Panc1 (cell line): ENCODE measurements at regions not wholly inside any gene's neighbourhood (a gene's known extent, or its start where the extent isn't known, plus 50 kb on each side); places are given as distances from the start of the nearest gene placed in this dataset.
"Not testable (repeated sequence)": the region's sequence is repeated elsewhere in the genome, so short reads cannot be mapped to it uniquely, and the experiment has no call there.

ENCODE experiments used
- CTCF ChIP-seq: fragments of 450-650 bp; IDR thresholded peaks from 2 replicates; pipeline ENCODE4 v1.5.1; 2017; ENCODE audit warnings: mild to moderate bottlenecking
- SIN3A ChIP-seq: IDR thresholded peaks from 2 replicates; pipeline ENCODE4 v1.6.1; 2012; ENCODE audit warnings: low read depth, mild to moderate bottlenecking, low read length, moderate library complexity, borderline replicate concordance; ENCODE audit not compliant: insufficient read depth

DNA sequence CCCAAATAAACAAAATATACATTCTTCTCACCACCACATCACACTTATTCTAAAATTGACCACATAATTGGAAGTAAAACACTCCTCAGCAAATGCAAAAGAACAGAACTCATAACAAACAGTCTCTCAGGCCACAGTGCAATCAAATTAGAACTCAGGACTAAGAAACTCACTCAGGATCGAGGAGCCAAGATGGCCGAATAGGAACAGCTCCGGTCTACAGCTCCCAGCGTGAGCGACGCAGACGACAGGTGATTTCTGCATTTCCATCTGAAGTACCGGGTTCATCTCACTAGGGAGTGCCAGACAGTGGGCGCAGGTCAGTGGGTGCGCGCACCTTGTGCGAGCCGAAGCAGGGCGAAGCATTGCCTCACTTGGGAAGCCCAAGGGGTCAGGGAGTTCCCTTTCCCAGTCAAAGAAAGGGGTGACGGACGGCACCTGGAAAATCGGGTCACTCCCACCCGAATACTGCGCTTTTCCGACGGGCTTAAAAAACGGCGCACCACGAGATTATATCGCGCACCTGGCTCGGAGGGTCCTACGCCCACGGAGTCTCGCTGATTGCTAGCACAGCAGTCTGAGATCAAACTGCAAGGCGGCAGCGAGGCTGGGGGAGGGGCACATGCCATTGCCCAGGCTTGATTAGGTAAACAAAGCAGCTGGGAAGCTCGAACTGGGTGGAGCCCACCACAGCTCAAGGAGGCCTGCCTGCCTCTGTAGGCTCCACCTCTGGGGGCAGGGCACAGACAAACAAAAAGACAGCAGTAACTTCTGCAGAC is 183.2 kb downstream of the ETV1 start:
- TF ChIP-seq CTCF, SIN3A: not testable (repeated sequence)
